Lower leg skin (tissue), 3 donors: ENCODE measurements at regions not wholly inside any gene's neighbourhood (a gene's known extent, or its start where the extent isn't known, plus 50 kb on each side); places are given as distances from the start of the nearest gene placed in this dataset.

Experiments
- CTCF ChIP-seq, 3 donors: fragments of 450-650 bp; IDR thresholded peaks; one replicate each; pipeline ENCODE4 v1.5.1; 2016; ENCODE audit warnings: antibody characterized with exemption in 3 of 3, mild to moderate bottlenecking in 3 of 3, moderate library complexity in 2 of 3
- POLR2A ChIP-seq, 2 donors: fragments of 450-650 bp; IDR thresholded peaks; one replicate each; pipeline ENCODE4 v1.6.1; 2016 to 2017; ENCODE audit warnings: antibody characterized with exemption in 2 of 2, mild to moderate bottlenecking in 1 of 2, moderate library complexity in 1 of 2

GRCh38 chr21:38095220-38095619, 161.6 kb upstream of the KCNJ15 start:
- no peak for TF ChIP-seq CTCF (IDR thresholded peaks at IDR 0.05)
- TF ChIP-seq POLR2A (IDR thresholded peaks at IDR 0.05), result no peak
